ENCODE measurements at regions not wholly inside any gene's neighbourhood (a gene's known extent, or its start where the extent isn't known, plus 50 kb on each side); places are given as distances from the start of the nearest gene placed in this dataset.

DNA sequence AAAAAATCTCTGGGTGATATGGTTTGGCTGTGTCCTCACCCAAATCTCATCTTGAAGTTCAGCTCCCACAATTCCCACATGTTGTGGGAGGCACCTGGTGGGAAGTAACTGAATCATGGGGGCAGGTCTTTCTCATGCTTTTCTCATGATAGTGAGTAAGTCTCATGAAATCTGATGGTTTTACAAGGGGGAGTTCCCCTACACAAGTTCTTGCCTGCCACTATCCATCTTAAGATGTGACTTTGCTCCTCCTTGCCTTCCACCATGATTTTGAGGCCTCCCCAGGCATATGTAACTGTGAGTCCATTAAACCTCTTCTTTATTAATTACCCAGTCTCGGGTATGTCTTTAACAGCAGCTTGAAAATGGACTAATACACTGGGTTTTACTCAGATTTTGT lies 513.9 kb downstream of the TLE4 start:
- ChIA-PET CTCF (no interaction called here), POLR2A (no interaction called here)
- Histone ChIP-seq H3K4me2 (ENCODE audit: insufficient read depth, low read length) (no peak overlapping the region), H3K4me3 (replicated peaks in 1 of 3; ENCODE audit: insufficient read depth in 1 of 3, low read depth in 1 of 3, low read length in 3 of 3) (no peak overlapping the region), H3K9me3 (replicated peaks; ENCODE audit: control insufficient read depth, insufficient read depth, low read length) (no peaks in the 10 kb centered on the region), H3K27me3 (ENCODE audit: control insufficient read depth in 2 of 2, insufficient read depth in 2 of 2, low read length in 2 of 2) (no peaks in the 10 kb centered on the region), H3K9me1 (replicated peaks; ENCODE audit: control insufficient read depth, extremely low read depth, insufficient read depth, low read length) (no peaks in the 10 kb centered on the region), H4K20me1 (replicated peaks; ENCODE audit: control insufficient read depth, extremely low read depth, insufficient read depth, low read length) (no peaks in the 10 kb centered on the region), H3K79me2 (ENCODE audit: control insufficient read depth, insufficient read depth, low read length) (no peaks in the 10 kb centered on the region), H3K36me3 (ENCODE audit: control insufficient read depth in 2 of 2, extremely low read depth in 1 of 2, insufficient read depth in 2 of 2, low read length in 2 of 2) (no peaks in the 10 kb centered on the region), H2AFZ (ENCODE audit: low read depth, low read length) (no peak overlapping the region), H3K27ac (ENCODE audit: insufficient read depth, low read depth, low read length) (no peak overlapping the region), H3K4me1 (ENCODE audit: control insufficient read depth, extremely low read depth, insufficient read depth, low read length) (no peaks in the 10 kb centered on the region), H3K9ac (replicated peaks; ENCODE audit: extremely low read depth, insufficient read depth, low read length) (no peak overlapping the region)
- no TSS peak for BruUV-seq (replicated peaks)
- intact Hi-C loops (cut with micrococcal nuclease) = no loop called here
- TF ChIP-seq FOS (IDR thresholded peaks at IDR 0.05; ENCODE audit: borderline replicate concordance, insufficient read depth, low read length) (no peak), JUN (IDR thresholded peaks at IDR 0.05; ENCODE audit: borderline replicate concordance, insufficient read depth, insufficient read length, low read depth) (no peak), MYC (IDR thresholded peaks at IDR 0.05; ENCODE audit: low read depth, low read length) (no peak), POLR2A (IDR thresholded peaks at IDR 0.05; ENCODE audit: low read depth, low read length) (no peak)
- FAIRE-seq = no peak
- DNase-seq (ENCODE audit: low read depth, low spot score) = no peak
- dilution Hi-C loops (cut with MboI; ENCODE audit: extremely low pct_ligation_motif_present, low sequenced_read_pairs) = no loop called here

DNA sequence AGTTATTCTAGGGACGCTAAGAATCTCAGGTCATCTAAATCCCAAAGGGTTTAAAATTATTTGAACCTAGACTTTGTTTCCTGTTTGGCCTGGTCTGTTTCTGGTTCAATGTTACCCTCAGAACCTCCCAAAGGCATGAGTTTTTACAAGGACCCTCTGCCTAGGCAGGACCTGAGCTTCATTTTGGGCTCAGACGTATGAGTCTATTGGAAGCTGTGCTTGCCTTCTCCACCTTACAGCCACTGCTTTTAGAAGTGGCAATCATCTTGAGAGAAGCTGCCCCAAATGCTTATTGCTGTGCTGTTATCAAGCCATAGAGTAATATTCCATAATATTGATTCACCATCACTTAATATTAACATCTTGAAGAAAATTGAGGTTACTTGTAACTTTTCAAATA lies 510.4 kb downstream of the TLE4 start:
- Histone ChIP-seq H3K4me3 (replicated peaks in 1 of 3; ENCODE audit: insufficient read depth in 1 of 3, low read depth in 1 of 3, low read length in 3 of 3) (no peak overlapping the region), H3K4me1 (ENCODE audit: control insufficient read depth, extremely low read depth, insufficient read depth, low read length) (no peaks in the 10 kb centered on the region), H2AFZ (ENCODE audit: low read depth, low read length) (no peak overlapping the region), H3K27ac (ENCODE audit: insufficient read depth, low read depth, low read length) (no peak overlapping the region), H3K9ac (replicated peaks; ENCODE audit: extremely low read depth, insufficient read depth, low read length) (no peak overlapping the region), H3K36me3 (ENCODE audit: control insufficient read depth in 2 of 2, extremely low read depth in 1 of 2, insufficient read depth in 2 of 2, low read length in 2 of 2) (no peaks in the 10 kb centered on the region), H3K9me1 (replicated peaks; ENCODE audit: control insufficient read depth, extremely low read depth, insufficient read depth, low read length) (no peaks in the 10 kb centered on the region), H3K9me3 (replicated peaks; ENCODE audit: control insufficient read depth, insufficient read depth, low read length) (no peaks in the 10 kb centered on the region), H3K4me2 (ENCODE audit: insufficient read depth, low read length) (no peak overlapping the region), H3K79me2 (ENCODE audit: control insufficient read depth, insufficient read depth, low read length) (no peaks in the 10 kb centered on the region), H3K27me3 (ENCODE audit: control insufficient read depth in 2 of 2, insufficient read depth in 2 of 2, low read length in 2 of 2) (no peaks in the 10 kb centered on the region), H4K20me1 (replicated peaks; ENCODE audit: control insufficient read depth, extremely low read depth, insufficient read depth, low read length) (no peaks in the 10 kb centered on the region)
- DNase-seq (ENCODE audit: low read depth, low spot score) = no peak
- FAIRE-seq = no peak
- dilution Hi-C loops (cut with MboI; ENCODE audit: extremely low pct_ligation_motif_present, low sequenced_read_pairs) = no loop called here
- intact Hi-C loops (cut with micrococcal nuclease) = no loop called here
- TF ChIP-seq, protein P1, sequence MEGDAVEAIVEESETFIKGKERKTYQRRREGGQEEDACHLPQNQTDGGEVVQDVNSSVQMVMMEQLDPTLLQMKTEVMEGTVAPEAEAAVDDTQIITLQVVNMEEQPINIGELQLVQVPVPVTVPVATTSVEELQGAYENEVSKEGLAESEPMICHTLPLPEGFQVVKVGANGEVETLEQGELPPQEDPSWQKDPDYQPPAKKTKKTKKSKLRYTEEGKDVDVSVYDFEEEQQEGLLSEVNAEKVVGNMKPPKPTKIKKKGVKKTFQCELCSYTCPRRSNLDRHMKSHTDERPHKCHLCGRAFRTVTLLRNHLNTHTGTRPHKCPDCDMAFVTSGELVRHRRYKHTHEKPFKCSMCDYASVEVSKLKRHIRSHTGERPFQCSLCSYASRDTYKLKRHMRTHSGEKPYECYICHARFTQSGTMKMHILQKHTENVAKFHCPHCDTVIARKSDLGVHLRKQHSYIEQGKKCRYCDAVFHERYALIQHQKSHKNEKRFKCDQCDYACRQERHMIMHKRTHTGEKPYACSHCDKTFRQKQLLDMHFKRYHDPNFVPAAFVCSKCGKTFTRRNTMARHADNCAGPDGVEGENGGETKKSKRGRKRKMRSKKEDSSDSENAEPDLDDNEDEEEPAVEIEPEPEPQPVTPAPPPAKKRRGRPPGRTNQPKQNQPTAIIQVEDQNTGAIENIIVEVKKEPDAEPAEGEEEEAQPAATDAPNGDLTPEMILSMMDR (IDR thresholded peaks at IDR 0.05; ENCODE audit: extremely low read depth in 1 of 2, insufficient read depth in 1 of 2, low read depth in 1 of 2, low read length in 2 of 2) = no peak
- no peak for TF ChIP-seq MYC (IDR thresholded peaks at IDR 0.05; ENCODE audit: low read depth, low read length)
- BruUV-seq (replicated peaks) = no TSS peak
- POLR2A ChIA-PET = interaction anchor here (0.6 kb wide), 1 partner anchor 104 kb away, joined by 7 read pairs; no protein-coding TSS in a partner anchor
- CTCF ChIA-PET = no interaction called here
